K562 (cell line): ENCODE measurements at regions not wholly inside any gene's neighbourhood (a gene's known extent, or its start where the extent isn't known, plus 50 kb on each side); places are given as distances from the start of the nearest gene placed in this dataset.

Source experiments
- JUND ChIP-seq, 2 experiments: IDR thresholded peaks; 2 replicates in 1 of 2; 3 replicates in 1 of 2; pipeline ENCODE4 v1.6.1; 2011; ENCODE audit warnings: borderline replicate concordance in 2 of 2, low read depth in 2 of 2, low read length in 2 of 2, improper control_type of control experiment in 1 of 2, missing biosample characterization in 1 of 2, missing genetic modification characterization in 1 of 2, missing genetic modification reagents in 1 of 2
- KDM5B ChIP-seq: fragments of 200-600 bp; sonication (generic); IDR thresholded peaks from 2 replicates; pipeline ENCODE4 v1.6.1; 2012; ENCODE audit warnings: low read depth, mild to moderate bottlenecking, moderate library complexity, low read length, control low read depth, inconsistent platforms; ENCODE audit not compliant: insufficient replicate concordance
- POLR2G ChIP-seq: fragments of 200-400 bp; formaldehyde crosslinking; IDR thresholded peaks from 2 replicates; pipeline ENCODE4 v1.6.1; 2017; ENCODE audit warnings: low read depth, mild to moderate bottlenecking, antibody characterized with exemption, low read length, moderate library complexity
- SMC3 ChIP-seq: conservative IDR thresholded peaks from 2 replicates; pipeline ENCODE4 v1.6.1; 2011; ENCODE audit warnings: low read depth, low read length, improper control_type of control experiment; ENCODE audit not compliant: insufficient read depth
- ZFP36 ChIP-seq: fragments of 150-350 bp; IDR thresholded peaks from 2 replicates; pipeline ENCODE4 v1.6.1; 2018; ENCODE audit warnings: low read length, low read depth; ENCODE audit not compliant: partially characterized antibody
- TF ChIP-seq, protein P1 (sequence below): sonication (generic); formaldehyde crosslinking; IDR thresholded peaks from 2 replicates; pipeline ENCODE4 v1.8.0; 2022; ENCODE audit warnings: mild to moderate bottlenecking, missing genetic modification reagents
- TF ChIP-seq, protein P2 (sequence below), 3 experiments: IDR thresholded peaks in 2 of 3; conservative IDR thresholded peaks in 1 of 3; 2 replicates each; pipeline ENCODE4 v1.5.1; 2011 to 2012; ENCODE audit warnings: low read length in 3 of 3, mild to moderate bottlenecking in 3 of 3, control low read depth in 2 of 3, improper control_type of control experiment in 1 of 3, inconsistent platforms in 1 of 3, low read depth in 1 of 3, mixed read lengths in 1 of 3, moderate library complexity in 1 of 3; ENCODE audit not compliant: insufficient read depth in 2 of 3
- TF ChIP-seq, protein P3 (sequence below): fragments of 250-450 bp; sonication (Bioruptor Pico); IDR thresholded peaks from 2 replicates; pipeline ENCODE4 v1.5.1; 2021; ENCODE audit warnings: mild to moderate bottlenecking

DNA sequence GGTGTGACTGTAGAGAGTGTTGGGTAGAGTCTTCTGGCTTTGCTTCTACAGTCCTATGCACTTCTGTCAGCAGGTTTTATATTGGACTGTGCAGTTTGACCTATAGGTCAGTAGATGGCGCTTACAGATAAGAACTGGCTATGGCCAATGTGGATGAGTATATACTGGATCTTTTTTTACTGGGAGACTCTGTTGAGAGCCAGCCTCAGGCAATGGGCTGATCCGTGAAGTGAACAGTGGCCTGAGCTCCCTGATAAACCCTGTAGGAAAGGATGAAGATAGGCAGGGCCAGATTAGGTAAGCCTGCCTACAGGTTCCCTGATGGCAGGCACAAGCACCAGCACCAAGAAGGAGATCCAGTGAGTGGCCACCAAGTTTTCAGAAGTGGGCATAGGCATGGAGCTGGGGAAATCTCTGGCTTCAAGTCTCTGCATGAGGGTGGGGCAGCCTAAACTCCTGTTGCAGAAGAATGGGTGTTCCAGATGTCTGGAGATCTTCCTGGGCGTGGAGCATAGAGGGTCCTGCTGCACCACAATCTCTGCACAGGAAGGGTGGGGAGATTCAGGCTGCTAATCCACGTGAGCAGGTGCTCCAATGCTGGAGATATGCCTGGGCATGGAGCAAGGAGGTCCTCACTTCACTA is 326.0 kb upstream of the SGO1 start (continued):
- TF ChIP-seq POLR2G: no peak
- TF ChIP-seq, protein P1, sequence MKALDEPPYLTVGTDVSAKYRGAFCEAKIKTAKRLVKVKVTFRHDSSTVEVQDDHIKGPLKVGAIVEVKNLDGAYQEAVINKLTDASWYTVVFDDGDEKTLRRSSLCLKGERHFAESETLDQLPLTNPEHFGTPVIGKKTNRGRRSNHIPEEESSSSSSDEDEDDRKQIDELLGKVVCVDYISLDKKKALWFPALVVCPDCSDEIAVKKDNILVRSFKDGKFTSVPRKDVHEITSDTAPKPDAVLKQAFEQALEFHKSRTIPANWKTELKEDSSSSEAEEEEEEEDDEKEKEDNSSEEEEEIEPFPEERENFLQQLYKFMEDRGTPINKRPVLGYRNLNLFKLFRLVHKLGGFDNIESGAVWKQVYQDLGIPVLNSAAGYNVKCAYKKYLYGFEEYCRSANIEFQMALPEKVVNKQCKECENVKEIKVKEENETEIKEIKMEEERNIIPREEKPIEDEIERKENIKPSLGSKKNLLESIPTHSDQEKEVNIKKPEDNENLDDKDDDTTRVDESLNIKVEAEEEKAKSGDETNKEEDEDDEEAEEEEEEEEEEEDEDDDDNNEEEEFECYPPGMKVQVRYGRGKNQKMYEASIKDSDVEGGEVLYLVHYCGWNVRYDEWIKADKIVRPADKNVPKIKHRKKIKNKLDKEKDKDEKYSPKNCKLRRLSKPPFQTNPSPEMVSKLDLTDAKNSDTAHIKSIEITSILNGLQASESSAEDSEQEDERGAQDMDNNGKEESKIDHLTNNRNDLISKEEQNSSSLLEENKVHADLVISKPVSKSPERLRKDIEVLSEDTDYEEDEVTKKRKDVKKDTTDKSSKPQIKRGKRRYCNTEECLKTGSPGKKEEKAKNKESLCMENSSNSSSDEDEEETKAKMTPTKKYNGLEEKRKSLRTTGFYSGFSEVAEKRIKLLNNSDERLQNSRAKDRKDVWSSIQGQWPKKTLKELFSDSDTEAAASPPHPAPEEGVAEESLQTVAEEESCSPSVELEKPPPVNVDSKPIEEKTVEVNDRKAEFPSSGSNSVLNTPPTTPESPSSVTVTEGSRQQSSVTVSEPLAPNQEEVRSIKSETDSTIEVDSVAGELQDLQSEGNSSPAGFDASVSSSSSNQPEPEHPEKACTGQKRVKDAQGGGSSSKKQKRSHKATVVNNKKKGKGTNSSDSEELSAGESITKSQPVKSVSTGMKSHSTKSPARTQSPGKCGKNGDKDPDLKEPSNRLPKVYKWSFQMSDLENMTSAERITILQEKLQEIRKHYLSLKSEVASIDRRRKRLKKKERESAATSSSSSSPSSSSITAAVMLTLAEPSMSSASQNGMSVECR (CRISPR knock-in tag): no peak
- no peak for TF ChIP-seq JUND (IDR thresholded peaks at IDR 0.05; ENCODE audit: borderline replicate concordance, low read depth, low read length)
- no peak for TF ChIP-seq JUND (tag; IDR thresholded peaks at IDR 0.05; ENCODE audit: borderline replicate concordance, low read depth, low read length)
- peak; percentile 50; the same call in 1 of the 2 replicates for TF ChIP-seq SMC3
- TF ChIP-seq, protein P2, sequence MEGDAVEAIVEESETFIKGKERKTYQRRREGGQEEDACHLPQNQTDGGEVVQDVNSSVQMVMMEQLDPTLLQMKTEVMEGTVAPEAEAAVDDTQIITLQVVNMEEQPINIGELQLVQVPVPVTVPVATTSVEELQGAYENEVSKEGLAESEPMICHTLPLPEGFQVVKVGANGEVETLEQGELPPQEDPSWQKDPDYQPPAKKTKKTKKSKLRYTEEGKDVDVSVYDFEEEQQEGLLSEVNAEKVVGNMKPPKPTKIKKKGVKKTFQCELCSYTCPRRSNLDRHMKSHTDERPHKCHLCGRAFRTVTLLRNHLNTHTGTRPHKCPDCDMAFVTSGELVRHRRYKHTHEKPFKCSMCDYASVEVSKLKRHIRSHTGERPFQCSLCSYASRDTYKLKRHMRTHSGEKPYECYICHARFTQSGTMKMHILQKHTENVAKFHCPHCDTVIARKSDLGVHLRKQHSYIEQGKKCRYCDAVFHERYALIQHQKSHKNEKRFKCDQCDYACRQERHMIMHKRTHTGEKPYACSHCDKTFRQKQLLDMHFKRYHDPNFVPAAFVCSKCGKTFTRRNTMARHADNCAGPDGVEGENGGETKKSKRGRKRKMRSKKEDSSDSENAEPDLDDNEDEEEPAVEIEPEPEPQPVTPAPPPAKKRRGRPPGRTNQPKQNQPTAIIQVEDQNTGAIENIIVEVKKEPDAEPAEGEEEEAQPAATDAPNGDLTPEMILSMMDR (IDR thresholded peaks at IDR 0.05 in 2 of 3, conservative IDR thresholded peaks at IDR 0.05 in 1 of 3; ENCODE audit: insufficient read depth in 2 of 3, low read depth in 1 of 3, low read length in 3 of 3): peak; percentile 44 to 69 (median 59); a peak in 4 of 6 replicates
- TF ChIP-seq, protein P3, sequence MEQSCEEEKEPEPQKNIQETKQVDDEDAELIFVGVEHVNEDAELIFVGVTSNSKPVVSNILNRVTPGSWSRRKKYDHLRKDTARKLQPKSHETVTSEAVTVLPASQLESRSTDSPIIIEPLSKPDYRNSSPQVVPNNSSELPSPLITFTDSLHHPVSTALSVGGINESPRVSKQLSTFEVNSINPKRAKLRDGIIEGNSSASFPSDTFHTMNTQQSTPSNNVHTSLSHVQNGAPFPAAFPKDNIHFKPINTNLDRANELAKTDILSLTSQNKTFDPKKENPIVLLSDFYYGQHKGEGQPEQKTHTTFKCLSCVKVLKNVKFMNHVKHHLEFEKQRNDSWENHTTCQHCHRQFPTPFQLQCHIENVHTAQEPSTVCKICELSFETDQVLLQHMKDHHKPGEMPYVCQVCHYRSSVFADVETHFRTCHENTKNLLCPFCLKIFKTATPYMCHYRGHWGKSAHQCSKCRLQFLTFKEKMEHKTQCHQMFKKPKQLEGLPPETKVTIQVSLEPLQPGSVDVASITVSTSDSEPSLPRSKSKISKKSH (CRISPR knock-in tag): no peak
- no peak for TF ChIP-seq KDM5B
- peak; percentile 27 for TF ChIP-seq ZFP36
